22Rv1 (cell line): ENCODE measurements at regions not wholly inside any gene's neighbourhood (a gene's known extent, or its start where the extent isn't known, plus 50 kb on each side); places are given as distances from the start of the nearest gene placed in this dataset.
A peak's percentile ranks its signal among the peaks of the same experiment; 100 is the strongest.

Experiments used
- H3K27ac ChIP-seq: fragments of 450-650 bp; 2 replicates; pipeline ENCODE4 v1.5.1; 2017
- ZFX ChIP-seq: fragments of 450-650 bp; IDR thresholded peaks from 2 replicates; pipeline ENCODE4 v1.6.1; 2017; ENCODE audit warnings: antibody characterized with exemption, borderline replicate concordance
- TF ChIP-seq, protein P1 (sequence below): fragments of 450-650 bp; IDR thresholded peaks from 2 replicates; pipeline ENCODE4 v1.5.1; 2017; ENCODE audit warnings: mild to moderate bottlenecking

DNA sequence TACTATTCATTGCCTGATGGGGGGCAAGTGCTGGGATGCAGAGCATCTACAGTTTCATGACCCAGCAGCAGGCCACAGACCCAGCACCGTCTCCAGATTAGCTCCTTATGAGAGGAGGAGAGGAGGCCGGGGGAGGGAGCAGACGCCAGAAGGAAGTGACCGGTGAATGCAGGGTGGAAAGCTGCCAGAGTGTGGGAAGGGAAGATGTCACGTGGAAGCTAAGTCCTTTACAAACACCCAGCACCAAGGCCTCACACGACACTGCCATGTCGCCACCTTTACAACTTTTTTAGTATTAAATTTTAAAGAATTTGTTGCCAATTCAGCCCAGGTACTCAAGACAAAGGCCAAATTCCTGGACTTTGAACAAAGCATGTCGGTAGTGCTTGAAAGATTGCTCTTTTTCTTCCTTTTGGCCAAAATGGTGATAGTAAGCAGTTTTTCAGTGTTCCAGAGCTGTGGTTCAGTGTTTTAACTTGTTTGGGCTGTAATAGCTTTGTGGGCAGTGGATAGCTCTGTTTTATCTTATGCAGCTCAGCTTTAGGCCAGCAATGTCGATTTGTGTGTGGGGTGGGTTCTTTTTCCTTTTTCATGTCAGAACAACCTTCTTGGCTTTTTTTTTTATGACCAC, 58.2 kb downstream of the ZBTB38 start:
- TF ChIP-seq, protein P1, sequence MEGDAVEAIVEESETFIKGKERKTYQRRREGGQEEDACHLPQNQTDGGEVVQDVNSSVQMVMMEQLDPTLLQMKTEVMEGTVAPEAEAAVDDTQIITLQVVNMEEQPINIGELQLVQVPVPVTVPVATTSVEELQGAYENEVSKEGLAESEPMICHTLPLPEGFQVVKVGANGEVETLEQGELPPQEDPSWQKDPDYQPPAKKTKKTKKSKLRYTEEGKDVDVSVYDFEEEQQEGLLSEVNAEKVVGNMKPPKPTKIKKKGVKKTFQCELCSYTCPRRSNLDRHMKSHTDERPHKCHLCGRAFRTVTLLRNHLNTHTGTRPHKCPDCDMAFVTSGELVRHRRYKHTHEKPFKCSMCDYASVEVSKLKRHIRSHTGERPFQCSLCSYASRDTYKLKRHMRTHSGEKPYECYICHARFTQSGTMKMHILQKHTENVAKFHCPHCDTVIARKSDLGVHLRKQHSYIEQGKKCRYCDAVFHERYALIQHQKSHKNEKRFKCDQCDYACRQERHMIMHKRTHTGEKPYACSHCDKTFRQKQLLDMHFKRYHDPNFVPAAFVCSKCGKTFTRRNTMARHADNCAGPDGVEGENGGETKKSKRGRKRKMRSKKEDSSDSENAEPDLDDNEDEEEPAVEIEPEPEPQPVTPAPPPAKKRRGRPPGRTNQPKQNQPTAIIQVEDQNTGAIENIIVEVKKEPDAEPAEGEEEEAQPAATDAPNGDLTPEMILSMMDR, result no peak
- no peak for TF ChIP-seq ZFX
- peak overlapping the region; percentile 55 for H3K27ac ChIP-seq

DNA sequence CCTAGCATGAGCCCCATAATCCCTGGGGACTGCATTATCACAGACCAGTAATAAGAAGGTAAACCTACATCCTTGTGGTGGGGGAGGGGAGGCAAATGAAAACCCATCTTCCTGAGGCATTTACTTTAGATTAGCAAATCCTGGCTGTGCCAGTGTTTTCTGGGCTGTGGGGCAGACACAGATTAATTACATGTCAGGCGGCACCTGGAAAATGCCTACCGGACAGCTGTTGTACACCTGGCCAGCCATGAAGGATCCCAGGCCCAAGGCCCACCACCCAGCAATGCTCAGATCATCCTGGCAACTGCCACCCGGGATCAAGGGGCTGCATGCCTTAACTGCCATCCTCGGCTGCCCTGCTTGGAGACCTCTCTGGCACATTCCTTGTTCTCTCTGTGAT, 59.1 kb upstream of the RASA2 start:
- TF ChIP-seq, protein P1, result no peak
- no peak for TF ChIP-seq ZFX
- H3K27ac ChIP-seq, result no peak overlapping the region

DNA sequence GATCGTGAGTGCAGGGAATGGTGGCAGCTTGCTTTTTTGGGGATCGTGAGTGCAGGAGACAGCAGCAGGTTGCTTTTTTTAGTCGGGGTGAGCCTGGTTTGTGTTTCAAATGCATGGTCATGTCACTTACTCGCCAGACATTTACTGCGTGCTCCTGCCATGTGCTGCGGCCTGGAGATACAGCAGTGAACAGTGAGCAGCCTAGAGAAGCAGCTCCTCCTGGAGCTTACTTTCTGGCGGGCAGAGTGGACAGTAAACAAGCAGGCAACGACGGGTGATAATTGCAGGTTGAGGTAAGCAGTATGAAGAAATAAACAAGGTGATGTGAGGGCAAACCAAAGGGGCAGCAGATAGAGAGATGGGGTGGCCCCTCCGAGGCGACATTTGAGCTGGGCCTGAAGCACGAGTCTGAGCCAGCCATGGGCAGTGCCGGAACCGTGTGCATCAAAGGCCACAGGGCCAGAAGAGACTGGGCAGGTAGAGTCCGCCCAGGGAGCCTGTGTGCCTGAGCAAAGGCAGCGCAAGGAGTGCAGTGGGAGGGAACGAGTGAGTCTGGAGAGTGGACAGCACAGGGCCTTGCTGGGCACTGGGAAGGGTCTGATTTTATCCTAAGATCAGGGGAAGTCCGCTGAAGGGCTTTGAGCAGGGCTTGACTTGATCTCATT, 57.3 kb upstream of the RASA2 start:
- no peak overlapping the region for H3K27ac ChIP-seq
- no peak for TF ChIP-seq ZFX

DNA sequence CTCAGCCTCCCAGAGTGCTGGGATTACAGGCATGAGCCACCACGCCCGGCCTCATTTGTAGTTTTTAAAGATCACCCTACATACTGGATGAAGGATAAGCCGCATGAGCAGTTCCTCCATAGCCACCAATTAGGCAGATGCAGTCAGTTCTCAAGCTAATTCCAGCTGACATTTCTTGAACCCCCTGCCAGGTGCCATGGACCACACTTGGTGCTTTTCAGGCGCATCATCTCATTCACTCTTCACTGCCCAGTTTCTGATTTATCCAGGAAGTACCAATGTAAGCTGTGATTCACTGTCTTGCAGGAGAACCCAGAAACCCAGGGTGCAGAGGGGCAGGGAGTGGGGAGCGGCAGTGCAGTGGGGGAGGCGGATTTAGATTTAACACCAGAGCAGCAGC, 56.5 kb upstream of the RASA2 start:
- no peak overlapping the region for H3K27ac ChIP-seq
- TF ChIP-seq, protein P1, result no peak
- TF ChIP-seq ZFX, result no peak

DNA sequence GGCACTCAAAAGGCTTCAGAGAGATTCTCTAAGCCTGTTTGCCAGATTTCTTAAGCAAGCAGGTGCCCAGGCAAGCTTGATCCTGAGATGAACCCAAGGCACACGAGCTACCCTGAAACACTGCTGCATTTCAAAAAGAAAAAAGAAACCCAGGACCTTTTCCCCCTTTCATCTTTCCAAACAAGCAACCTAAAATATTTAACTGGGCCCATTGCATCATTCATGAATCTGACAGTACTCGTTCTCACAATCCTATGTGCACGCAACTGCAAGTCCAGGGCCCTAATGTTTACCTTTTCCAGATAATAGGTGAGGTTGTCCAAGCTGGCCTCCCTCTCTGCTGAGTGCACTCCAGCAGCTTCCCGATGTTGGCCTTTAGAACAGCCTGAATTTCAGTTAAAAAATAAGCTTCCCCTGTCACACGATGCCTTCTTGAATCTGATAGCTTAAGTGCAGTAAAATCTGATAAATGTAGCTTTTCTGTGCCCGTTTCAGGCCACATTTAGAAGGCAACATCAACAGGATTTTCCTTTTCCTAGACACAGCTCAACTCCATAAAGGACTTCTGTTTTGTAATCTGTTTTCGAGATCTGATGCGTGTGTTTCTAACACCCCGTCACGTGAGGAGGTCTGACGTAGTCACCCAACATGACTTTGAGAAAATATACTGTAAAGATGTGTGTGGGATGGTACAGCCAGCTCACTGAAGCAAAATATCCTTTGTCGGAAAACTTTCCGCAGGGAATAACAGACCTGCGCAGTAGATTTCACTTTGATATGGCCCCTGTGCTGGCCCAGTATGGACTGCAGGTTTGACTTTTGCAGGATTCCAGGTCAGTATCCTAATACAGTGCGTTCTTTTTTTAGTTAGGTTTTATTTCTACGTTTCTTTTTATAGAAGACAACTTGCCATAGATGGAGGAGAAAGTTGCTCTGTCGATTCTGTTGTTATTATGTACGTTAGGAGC, 55.1 kb upstream of the RASA2 start:
- H3K27ac ChIP-seq, result no peak overlapping the region
- TF ChIP-seq, protein P1, result no peak
- no peak for TF ChIP-seq ZFX

DNA sequence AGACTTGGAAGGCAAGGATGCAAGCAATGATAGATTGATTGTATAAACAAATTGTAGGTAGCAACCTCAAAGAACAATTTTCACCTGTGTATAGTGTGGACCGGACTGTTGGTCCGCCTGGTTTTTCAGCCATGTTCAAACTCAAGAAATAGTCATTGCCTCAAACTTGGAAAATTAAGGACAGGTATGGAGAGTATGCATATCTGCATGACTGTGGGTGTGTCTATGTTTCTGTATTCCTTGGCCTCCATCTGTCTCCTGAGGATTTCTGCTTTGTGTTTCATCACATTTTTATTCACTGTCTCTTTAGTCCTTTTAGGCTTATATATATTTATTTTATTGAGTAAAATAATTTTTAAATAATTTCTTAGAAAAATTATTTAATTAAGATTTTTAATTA, 53.9 kb upstream of the RASA2 start:
- TF ChIP-seq, protein P1, result no peak
- no peak for TF ChIP-seq ZFX
- H3K27ac ChIP-seq, result no peak overlapping the region

DNA sequence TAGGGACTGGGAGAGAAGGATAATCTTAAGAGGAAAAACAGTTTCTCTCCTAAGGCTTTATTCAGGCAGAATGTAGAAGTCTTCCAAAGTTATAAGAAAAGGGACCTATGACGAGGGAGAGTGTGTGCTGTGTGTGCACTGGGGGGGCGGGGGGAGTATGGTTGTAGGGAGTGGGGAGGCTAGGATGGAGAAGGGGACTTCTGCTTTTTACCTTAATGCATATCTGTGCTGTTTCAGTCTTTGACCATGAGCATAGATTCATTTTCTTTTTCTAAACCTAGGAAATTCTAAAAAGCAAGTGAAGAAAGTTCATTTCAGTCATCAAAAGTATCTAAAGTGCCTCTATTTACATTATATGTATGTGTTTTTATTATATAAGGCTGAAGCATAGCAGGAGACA, 52.6 kb upstream of the RASA2 start:
- H3K27ac ChIP-seq, result no peak overlapping the region
- no peak for TF ChIP-seq ZFX
- TF ChIP-seq, protein P1, result no peak
